ENCODE measurements at regions not wholly inside any gene's neighbourhood (a gene's known extent, or its start where the extent isn't known, plus 50 kb on each side); places are given as distances from the start of the nearest gene placed in this dataset.

- no peak for DNase-seq (ENCODE audit: low spot score)
- in situ Hi-C loops (cut with HindIII; ENCODE audit: low sequenced_read_pairs), result no loop called here
These were observed 263.8 kb upstream of the TNRC6C start for GRCh38 chr17:77694391-77695363.

DNA sequence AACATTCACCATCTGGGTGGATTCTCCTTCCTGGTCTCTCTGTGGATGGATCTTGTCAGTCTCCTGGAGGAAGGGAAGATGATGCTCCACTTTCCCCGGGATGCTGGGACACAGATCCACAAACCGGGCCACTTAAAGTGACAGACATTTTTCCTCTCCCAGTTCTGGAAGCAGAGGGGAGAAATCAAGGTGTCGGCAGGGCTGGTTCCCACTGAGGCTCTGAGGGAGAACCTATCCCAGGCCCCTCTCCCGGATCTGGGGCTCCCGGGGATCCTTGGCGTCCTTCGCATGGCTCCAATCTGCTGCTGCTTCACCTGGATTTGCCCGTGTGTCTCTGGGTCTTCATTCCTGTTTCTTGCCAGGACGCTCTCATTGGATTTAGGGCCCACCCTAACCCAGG is 263.1 kb upstream of the TNRC6C start:
- peak; percentile 38 for DNase-seq (ENCODE audit: low spot score)
- in situ Hi-C loops (cut with HindIII; ENCODE audit: low sequenced_read_pairs), result no loop called here

- in situ Hi-C loops (cut with HindIII; ENCODE audit: low sequenced_read_pairs), result no loop called here
- no peak for DNase-seq (ENCODE audit: low spot score)
These were observed 262.3 kb upstream of the TNRC6C start for GRCh38 chr17:77696151-77696720.

DNA sequence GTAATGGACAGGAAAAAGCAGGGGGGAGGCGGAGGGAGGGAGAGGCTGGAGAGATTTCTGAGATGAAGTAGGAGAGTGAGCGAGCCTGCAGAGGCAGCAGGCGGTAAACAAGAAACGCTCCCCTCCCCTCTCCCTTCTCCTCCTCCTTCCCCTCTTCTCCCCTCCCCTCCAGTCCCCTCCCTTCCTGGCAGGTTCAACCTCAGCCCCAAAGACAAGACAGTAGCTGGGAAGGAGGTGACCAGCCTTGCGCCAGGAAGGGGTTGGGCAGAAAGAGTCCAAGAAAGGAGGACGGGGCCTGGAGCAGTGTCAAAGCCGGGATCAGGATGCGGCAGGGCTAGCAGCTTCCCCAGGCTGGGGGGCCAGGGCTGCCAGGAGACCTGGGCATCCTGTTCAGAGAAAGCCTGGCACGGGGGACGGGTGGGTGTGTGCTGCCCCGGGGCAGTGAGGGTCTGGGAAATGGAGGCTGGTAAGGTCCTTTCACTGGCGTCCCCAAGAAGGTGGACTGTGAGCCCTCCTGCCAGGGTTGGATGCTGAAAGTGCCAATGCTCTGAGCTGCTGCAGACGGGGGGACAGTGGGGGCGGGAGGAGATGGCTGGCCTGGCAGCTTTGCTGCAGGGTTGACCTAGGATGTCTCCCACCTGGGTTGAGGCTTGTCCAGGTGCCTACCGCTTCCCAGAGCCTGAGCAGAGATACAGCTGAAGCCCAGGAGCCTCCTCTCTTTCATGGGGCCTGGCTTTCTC is 261.6 kb upstream of the TNRC6C start:
- in situ Hi-C loops (cut with HindIII; ENCODE audit: low sequenced_read_pairs), result no loop called here
- DNase-seq (ENCODE audit: low spot score), result peak; percentile 94

- DNase-seq (ENCODE audit: low spot score), result no peak
- in situ Hi-C loops (cut with HindIII; ENCODE audit: low sequenced_read_pairs), result no loop called here
These were observed 260.8 kb upstream of the TNRC6C start for GRCh38 chr17:77697480-77698400.

DNA sequence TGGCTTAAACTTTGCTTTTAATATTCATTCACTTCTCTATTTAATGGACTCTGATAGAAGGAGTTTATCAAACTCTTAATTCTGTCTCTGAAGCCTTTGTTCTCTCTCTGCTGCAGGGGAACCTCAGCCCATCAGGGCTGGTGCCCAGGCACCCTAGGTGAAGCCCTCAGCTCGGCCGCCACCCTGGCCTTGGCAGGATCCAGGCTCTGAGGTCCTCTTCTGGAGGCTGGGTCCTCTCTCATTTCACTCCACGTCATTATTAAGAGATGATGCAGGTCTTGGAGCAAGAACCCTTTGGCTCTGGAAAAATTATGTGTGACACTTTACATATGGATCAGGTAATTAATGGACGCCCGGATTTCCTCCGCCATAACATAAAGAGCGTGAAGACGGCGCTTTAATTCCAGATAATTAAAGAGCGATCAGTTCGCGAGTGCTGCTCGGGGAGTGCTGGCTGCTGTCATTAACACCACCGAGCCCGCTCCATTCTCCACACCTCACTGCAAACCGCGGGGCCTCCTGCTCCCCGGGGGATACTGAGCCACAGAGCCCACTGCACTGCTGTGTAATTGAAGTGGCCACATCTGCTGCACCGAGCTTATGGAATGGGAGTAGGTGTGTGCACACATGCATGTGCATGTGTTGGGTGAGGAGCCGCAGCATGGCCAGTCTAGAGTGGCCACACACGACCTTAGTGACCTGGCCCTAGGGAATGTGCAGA is 259.4 kb upstream of the TNRC6C start:
- in situ Hi-C loops (cut with HindIII; ENCODE audit: low sequenced_read_pairs), result no loop called here
- DNase-seq (ENCODE audit: low spot score), result no peak

- no peak for DNase-seq (ENCODE audit: low spot score)
These were observed 258.2 kb upstream of the TNRC6C start for GRCh38 chr17:77700165-77700881.

GRCh38 chr17:77701996-77702395 is 256.5 kb upstream of the TNRC6C start:
- in situ Hi-C loops (cut with HindIII; ENCODE audit: low sequenced_read_pairs), result no loop called here
- no peak for DNase-seq (ENCODE audit: low spot score)

More at GRCh38 chr17:77700165-77700881, 258.2 kb upstream of the TNRC6C start:
- in situ Hi-C loops (cut with HindIII; ENCODE audit: low sequenced_read_pairs), result no loop called here

GRCh38 chr17:77704048-77704815 is 254.3 kb upstream of the TNRC6C start:
- in situ Hi-C loops (cut with HindIII; ENCODE audit: low sequenced_read_pairs), result no loop called here
- DNase-seq (ENCODE audit: low spot score), result no peak

- in situ Hi-C loops (cut with HindIII; ENCODE audit: low sequenced_read_pairs), result no loop called here
- DNase-seq (ENCODE audit: low spot score), result no peak
These were observed 251.6 kb upstream of the TNRC6C start for GRCh38 chr17:77706938-77707337.

DNA sequence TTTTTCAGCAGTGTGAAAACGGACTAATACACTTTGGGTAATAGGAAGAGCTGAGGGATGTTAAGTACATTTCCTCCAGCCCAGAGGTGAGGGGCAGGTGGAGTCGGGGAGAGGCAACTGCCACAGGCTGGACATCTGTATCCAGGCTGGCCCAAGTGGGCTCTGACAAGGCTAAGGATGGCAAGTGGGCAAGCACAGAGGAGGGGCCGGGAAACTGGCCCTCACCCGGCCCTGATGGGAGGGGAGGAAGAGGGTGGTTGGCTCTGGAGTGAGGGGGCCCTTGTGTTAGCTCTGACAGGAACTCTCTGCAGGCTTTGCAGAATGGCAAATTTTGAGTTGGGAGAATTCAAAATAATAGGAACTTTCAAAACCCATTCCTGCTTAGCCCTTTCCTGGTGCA is 251.0 kb upstream of the TNRC6C start:
- in situ Hi-C loops (cut with HindIII; ENCODE audit: low sequenced_read_pairs), result no loop called here
- DNase-seq (ENCODE audit: low spot score), result no peak

- in situ Hi-C loops (cut with HindIII; ENCODE audit: low sequenced_read_pairs), result no loop called here
- DNase-seq (ENCODE audit: low spot score), result no peak
These were observed 250.5 kb upstream of the TNRC6C start for GRCh38 chr17:77708049-77708448.

DNA sequence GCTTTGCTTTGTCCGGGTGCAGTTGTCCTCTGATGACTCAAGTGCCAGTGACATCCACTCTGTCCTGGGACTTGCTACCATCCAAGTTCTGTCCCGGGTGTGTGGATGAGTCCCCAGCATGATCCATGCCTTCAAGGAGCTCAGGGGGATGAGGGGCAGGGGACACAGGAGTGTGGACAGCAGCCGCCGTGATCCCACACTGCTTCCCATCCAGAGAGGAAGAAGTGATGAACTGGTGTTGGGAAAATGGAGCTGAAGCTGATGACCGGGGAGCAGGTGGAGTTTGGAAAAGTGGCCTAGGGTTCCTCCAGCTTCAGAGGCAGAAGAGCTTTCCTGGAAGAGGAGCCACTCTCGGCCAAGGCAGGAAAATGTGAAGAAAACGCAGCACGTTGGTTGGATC is 249.6 kb upstream of the TNRC6C start:
- no peak for DNase-seq (ENCODE audit: low spot score)
- in situ Hi-C loops (cut with HindIII; ENCODE audit: low sequenced_read_pairs), result no loop called here

DNA sequence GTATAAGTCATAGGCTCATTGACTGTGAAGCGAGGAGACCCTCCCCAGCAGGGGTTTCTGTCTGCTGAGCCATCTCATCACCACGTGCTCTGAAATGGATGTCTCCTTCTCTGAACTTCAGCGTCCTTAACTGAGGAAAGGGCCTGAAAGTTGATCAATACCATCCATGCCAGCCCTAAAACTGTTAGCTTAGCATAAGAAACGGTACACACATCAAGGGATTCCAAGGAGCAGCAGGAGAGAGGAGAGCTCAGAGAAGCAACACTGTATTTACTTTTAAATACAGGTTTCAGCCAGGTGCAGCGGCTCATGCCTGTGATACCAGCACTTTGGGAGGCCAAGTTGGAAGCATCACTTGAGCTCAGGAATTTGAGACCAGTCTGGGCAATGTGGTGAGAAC is 248.9 kb upstream of the TNRC6C start:
- in situ Hi-C loops (cut with HindIII; ENCODE audit: low sequenced_read_pairs), result no loop called here
- no peak for DNase-seq (ENCODE audit: low spot score)

DNA sequence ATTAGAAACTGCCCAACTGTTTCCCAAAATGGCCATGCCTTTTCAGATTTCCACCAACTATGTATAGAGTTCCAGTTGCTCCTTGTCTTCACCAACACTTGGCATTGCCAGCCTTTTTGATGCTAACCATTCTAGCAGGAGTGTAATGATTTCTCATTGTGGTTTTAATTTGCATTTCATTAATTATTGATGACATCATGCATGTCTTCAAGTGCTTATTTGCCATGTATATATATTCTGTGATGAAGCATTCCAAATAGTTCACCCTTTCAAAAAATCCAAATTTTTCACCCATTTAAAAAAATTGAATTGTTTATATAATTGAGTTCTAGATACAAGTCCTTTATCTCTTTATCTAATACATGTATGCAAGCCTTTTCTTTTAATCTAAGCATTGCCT is 245.9 kb upstream of the TNRC6C start:
- DNase-seq (ENCODE audit: low spot score), result no peak
- in situ Hi-C loops (cut with HindIII; ENCODE audit: low sequenced_read_pairs), result no loop called here

DNA sequence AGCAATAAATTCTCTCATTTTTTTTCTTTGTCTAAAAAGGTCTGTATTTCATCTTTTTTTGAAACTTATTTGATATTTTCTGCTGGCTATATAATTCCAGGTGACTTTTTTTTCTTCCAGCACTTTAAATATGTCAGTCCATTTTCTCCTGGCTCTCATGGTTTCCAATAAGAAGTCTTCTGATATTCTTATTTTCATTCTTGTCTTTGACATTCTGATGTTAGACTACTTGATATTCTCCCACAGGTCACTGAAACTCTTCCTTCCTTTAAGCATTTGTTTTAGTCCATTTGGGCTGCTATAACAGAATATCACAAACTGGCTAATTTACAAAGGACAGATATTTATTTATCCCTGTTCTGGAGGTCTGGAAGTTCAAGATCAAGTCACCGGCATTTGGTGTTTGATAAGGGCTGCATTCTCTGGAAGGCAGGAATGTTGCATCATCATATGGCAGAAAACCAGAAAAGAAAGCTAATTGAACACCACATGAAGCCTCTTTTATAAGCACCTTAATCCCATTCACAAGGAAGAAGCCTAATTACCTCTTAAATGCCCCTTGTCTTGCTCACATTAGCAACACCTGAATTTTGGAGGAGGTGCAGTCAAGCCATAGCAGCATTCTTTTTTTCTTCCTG is 242.1 kb upstream of the TNRC6C start:
- in situ Hi-C loops (cut with HindIII; ENCODE audit: low sequenced_read_pairs), result no loop called here
- DNase-seq (ENCODE audit: low spot score), result no peak

Data from G401 (cell line).